Thyroid gland (tissue), 4 donors: ENCODE measurements at regions not wholly inside any gene's neighbourhood (a gene's known extent, or its start where the extent isn't known, plus 50 kb on each side); places are given as distances from the start of the nearest gene placed in this dataset.

Experiments
- POLR2A ChIP-seq, 2 donors: fragments of 450-650 bp; IDR thresholded peaks; one replicate each; pipeline ENCODE4 v1.6.1; 2017; ENCODE audit warnings: antibody characterized with exemption in 2 of 2, mild to moderate bottlenecking in 2 of 2, moderate library complexity in 1 of 2
- TF ChIP-seq, protein P1 (sequence below), 6 experiments: fragments of 200-600 bp in 3 of 6; fragments of 450-650 bp in 3 of 6; sonication (generic) in 3 of 6; IDR thresholded peaks; one replicate each; pipeline ENCODE4 v1.5.1; 2016 to 2019; ENCODE audit warnings: antibody characterized with exemption in 6 of 6, mild to moderate bottlenecking in 2 of 6, inconsistent platforms in 1 of 6, moderate library complexity in 1 of 6

DNA sequence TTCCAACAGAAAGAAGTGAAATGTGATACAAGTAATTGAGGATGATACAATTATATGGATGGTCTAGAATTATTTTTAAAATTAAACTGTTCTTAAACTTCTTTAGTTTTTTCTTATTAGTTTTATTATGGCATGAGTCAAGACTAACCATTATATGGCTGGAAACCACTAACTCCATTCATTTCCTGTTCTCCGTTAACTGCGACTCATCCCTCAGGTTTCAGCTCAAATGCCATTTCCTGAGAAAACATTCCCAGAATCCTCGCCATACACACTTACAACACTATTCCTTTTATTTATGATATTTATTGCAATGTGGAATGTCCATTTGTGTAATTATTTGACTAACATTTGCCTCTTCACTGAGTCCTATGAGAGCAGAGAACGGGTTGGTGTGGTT, 394.1 kb downstream of the SOX2 start:
- TF ChIP-seq POLR2A (IDR thresholded peaks at IDR 0.05) = no peak
- TF ChIP-seq, protein P1, sequence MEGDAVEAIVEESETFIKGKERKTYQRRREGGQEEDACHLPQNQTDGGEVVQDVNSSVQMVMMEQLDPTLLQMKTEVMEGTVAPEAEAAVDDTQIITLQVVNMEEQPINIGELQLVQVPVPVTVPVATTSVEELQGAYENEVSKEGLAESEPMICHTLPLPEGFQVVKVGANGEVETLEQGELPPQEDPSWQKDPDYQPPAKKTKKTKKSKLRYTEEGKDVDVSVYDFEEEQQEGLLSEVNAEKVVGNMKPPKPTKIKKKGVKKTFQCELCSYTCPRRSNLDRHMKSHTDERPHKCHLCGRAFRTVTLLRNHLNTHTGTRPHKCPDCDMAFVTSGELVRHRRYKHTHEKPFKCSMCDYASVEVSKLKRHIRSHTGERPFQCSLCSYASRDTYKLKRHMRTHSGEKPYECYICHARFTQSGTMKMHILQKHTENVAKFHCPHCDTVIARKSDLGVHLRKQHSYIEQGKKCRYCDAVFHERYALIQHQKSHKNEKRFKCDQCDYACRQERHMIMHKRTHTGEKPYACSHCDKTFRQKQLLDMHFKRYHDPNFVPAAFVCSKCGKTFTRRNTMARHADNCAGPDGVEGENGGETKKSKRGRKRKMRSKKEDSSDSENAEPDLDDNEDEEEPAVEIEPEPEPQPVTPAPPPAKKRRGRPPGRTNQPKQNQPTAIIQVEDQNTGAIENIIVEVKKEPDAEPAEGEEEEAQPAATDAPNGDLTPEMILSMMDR (IDR thresholded peaks at IDR 0.05) = no peak
